ENCODE measurements at regions not wholly inside any gene's neighbourhood (a gene's known extent, or its start where the extent isn't known, plus 50 kb on each side); places are given as distances from the start of the nearest gene placed in this dataset.

- no peak for TF ChIP-seq CTCF (IDR thresholded peaks at IDR 0.05)
- no peak for TF ChIP-seq POLR2AphosphoS5 (IDR thresholded peaks at IDR 0.05)
Measured at GRCh38 chrX:134732676-134733075, 64.3 kb downstream of the PABIR2 start.

All from breast epithelium (tissue), 3 donors.